A673 (cell line): ENCODE measurements at regions not wholly inside any gene's neighbourhood (a gene's known extent, or its start where the extent isn't known, plus 50 kb on each side); places are given as distances from the start of the nearest gene placed in this dataset.

ENCODE experiments used
- CTCF ChIP-seq: fragments of 300-800, 200-600 bp; sonication (generic); conservative IDR thresholded peaks from 2 replicates; pipeline ENCODE4 v1.5.1; 2017; ENCODE audit warnings: low read depth, mild to moderate bottlenecking, antibody characterized with exemption, low read length, moderate library complexity, mixed read lengths
- EZH2 ChIP-seq: fragments of 200-600 bp; sonication (generic); IDR thresholded peaks from 2 replicates; pipeline ENCODE4 v1.6.1; 2017; ENCODE audit warnings: borderline replicate concordance, low read depth, mild to moderate bottlenecking, mixed read lengths, antibody characterized with exemption, low read length; ENCODE audit not compliant: poor library complexity, severe bottlenecking

DNA sequence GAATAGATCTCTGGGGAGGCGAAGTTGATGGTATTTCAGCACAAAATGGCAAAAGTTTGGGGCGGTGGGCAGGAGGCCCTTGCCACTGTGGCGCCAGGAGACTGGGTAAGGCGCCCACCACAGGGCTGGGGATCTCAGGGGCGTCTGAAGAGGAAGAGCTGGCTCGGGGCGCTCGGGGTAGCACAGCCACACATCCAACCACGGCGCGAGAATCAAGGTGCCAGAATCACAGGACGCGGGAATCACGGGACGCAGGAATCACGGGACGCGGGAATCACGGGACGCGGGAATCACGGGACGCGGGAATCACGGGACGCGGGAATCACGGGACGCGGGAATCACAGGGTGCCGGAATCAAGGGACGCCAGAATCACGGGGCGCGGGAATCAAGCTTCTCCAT lies 174.4 kb downstream of the TMEM18 start:
- TF ChIP-seq CTCF (no peak), EZH2 (no peak)
